Liver (tissue), 8 donors: ENCODE measurements at regions not wholly inside any gene's neighbourhood (a gene's known extent, or its start where the extent isn't known, plus 50 kb on each side); places are given as distances from the start of the nearest gene placed in this dataset.

ENCODE experiments used
- DNase-seq: peaks from one replicate; pipeline ENCODE4 v3.0.0-alpha.2; 2017; ENCODE audit warnings: low spot score
- H3K27ac ChIP-seq, 2 donors: one replicate each; pipeline ENCODE4 v1.7.0; 2013; ENCODE audit warnings: inconsistent platforms in 2 of 2, low read length in 2 of 2, control low read depth in 1 of 2, low read depth in 1 of 2, mild to moderate bottlenecking in 1 of 2
- H3K27me3 ChIP-seq, 4 donors: one replicate each; pipeline versions ENCODE4 v1.6.1 to v1.7.0; 2013; ENCODE audit warnings: low read length in 3 of 4, inconsistent platforms in 1 of 4, mild to moderate bottlenecking in 1 of 4, moderate library complexity in 1 of 4; ENCODE audit not compliant: control insufficient read depth in 4 of 4, insufficient read depth in 4 of 4
- H3K36me3 ChIP-seq, 4 donors: one replicate each; pipeline versions ENCODE4 v1.6.1 to v1.7.0; 2013; ENCODE audit warnings: low read length in 3 of 4, mild to moderate bottlenecking in 3 of 4, low read depth in 1 of 4, moderate library complexity in 1 of 4; ENCODE audit not compliant: control insufficient read depth in 4 of 4, insufficient read depth in 3 of 4
- H3K4me1 ChIP-seq, 4 donors: one replicate each; pipeline versions ENCODE4 v1.6.1 to v1.7.0; 2013; ENCODE audit warnings: low read length in 3 of 4, mild to moderate bottlenecking in 3 of 4, moderate library complexity in 1 of 4; ENCODE audit not compliant: control insufficient read depth in 4 of 4, insufficient read depth in 4 of 4
- H3K4me3 ChIP-seq, 3 donors: one replicate each; pipeline versions ENCODE4 v1.6.1 to v1.7.0; 2013; ENCODE audit warnings: low read length in 3 of 3, control low read depth in 1 of 3, low read depth in 1 of 3, mild to moderate bottlenecking in 1 of 3
- H3K9ac ChIP-seq, 2 donors: one replicate each; pipeline ENCODE4 v1.7.0; 2013; ENCODE audit warnings: low read length in 2 of 2, mild to moderate bottlenecking in 2 of 2, moderate library complexity in 2 of 2, control low read depth in 1 of 2, low read depth in 1 of 2
- H3K9me3 ChIP-seq, 4 donors: one replicate each; pipeline versions ENCODE4 v1.6.1 to v1.7.0; 2013; ENCODE audit warnings: low read length in 3 of 4; ENCODE audit not compliant: control insufficient read depth in 4 of 4
- EGR1 ChIP-seq, 2 donors: IDR thresholded peaks; 2 replicates each; pipeline ENCODE4 v1.6.1; 2016 to 2018; ENCODE audit warnings: antibody characterized with exemption in 2 of 2, low read depth in 2 of 2
- GABPA ChIP-seq, 2 donors: IDR thresholded peaks in 1 of 2; conservative IDR thresholded peaks in 1 of 2; 2 replicates each; pipeline ENCODE4 v1.6.1; 2016; ENCODE audit warnings: antibody characterized with exemption in 2 of 2, mild to moderate bottlenecking in 1 of 2, moderate library complexity in 1 of 2
- HNF4A ChIP-seq, 2 donors: conservative IDR thresholded peaks; 2 replicates each; pipeline ENCODE4 v1.6.1; 2016; ENCODE audit warnings: antibody characterized with exemption in 2 of 2, mild to moderate bottlenecking in 2 of 2
- HNF4G ChIP-seq: IDR thresholded peaks from 2 replicates; pipeline ENCODE4 v1.6.1; 2016; ENCODE audit warnings: antibody characterized with exemption
- NR2F2 ChIP-seq: IDR thresholded peaks from 2 replicates; pipeline ENCODE4 v1.6.1; 2016; ENCODE audit warnings: antibody characterized with exemption
- RAD21 ChIP-seq, 2 donors: IDR thresholded peaks; 2 replicates each; pipeline ENCODE4 v1.6.1; 2016; ENCODE audit warnings: antibody characterized with exemption in 2 of 2, mild to moderate bottlenecking in 2 of 2
- SP1 ChIP-seq: IDR thresholded peaks from 2 replicates; pipeline ENCODE4 v1.6.1; 2018; ENCODE audit warnings: antibody characterized with exemption, mild to moderate bottlenecking
- TAF1 ChIP-seq: conservative IDR thresholded peaks from 2 replicates; pipeline ENCODE4 v1.6.1; 2016; ENCODE audit warnings: antibody characterized with exemption, mild to moderate bottlenecking
- YY1 ChIP-seq: IDR thresholded peaks from 2 replicates; pipeline ENCODE4 v1.6.1; 2016; ENCODE audit warnings: antibody characterized with exemption, mild to moderate bottlenecking
- WGBS: extraction: QIAGEN DNeasy Blood & Tissue Kit; methylation state at CpG from one replicate; pipeline ENCODE4 v1.1.7; 2013; 5-methylcytosine and 5-hydroxymethylcytosine counted together
- TF ChIP-seq, protein P1 (sequence below): fragments of 150-350 bp; IDR thresholded peaks from 2 replicates; pipeline ENCODE4 v1.5.1; 2017; ENCODE audit warnings: improper control_type of control experiment, low read depth, low read length; ENCODE audit not compliant: missing input control
- TF ChIP-seq, protein P2 (sequence below): IDR thresholded peaks from 2 replicates; pipeline ENCODE4 v1.6.1; 2016; ENCODE audit warnings: antibody characterized with exemption
- TF ChIP-seq, protein P3 (sequence below): IDR thresholded peaks from 2 replicates; pipeline ENCODE4 v1.6.1; 2016; ENCODE audit warnings: antibody characterized with exemption
- TF ChIP-seq, protein P4 (sequence below): IDR thresholded peaks from 2 replicates; pipeline ENCODE4 v1.6.1; 2016; ENCODE audit warnings: antibody characterized with exemption
- TF ChIP-seq, protein P5 (sequence below): IDR thresholded peaks from 2 replicates; pipeline ENCODE4 v1.6.1; 2016; ENCODE audit warnings: antibody characterized with exemption, mild to moderate bottlenecking
- donor health status: healthy.
- donor health status: healthy.
- donor health status: healthy.
- donor health status: healthy.
- donor health status: healthy.

DNA sequence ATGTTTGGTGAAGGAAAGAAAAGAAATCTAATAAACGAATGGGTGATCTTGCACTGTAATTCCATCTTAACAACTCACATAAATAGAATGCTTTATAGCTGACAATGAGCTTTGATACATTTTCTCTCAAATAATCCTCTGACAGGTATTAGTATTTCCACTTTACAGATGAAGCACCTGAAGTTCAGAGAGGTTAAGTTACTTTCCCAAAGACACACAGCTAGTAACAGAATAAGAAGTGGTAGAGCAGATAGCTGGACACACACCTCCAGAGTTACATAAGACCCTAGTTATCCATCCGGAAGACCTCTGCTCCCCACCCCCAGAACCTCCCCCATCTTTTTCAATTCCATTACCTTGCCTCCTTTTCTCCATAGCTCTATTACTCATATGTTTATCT lies 213.3 kb upstream of the ZC3H12A start:
- H3K9ac ChIP-seq = no peak overlapping the region
- TF ChIP-seq, protein P1, sequence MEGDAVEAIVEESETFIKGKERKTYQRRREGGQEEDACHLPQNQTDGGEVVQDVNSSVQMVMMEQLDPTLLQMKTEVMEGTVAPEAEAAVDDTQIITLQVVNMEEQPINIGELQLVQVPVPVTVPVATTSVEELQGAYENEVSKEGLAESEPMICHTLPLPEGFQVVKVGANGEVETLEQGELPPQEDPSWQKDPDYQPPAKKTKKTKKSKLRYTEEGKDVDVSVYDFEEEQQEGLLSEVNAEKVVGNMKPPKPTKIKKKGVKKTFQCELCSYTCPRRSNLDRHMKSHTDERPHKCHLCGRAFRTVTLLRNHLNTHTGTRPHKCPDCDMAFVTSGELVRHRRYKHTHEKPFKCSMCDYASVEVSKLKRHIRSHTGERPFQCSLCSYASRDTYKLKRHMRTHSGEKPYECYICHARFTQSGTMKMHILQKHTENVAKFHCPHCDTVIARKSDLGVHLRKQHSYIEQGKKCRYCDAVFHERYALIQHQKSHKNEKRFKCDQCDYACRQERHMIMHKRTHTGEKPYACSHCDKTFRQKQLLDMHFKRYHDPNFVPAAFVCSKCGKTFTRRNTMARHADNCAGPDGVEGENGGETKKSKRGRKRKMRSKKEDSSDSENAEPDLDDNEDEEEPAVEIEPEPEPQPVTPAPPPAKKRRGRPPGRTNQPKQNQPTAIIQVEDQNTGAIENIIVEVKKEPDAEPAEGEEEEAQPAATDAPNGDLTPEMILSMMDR = no peak
- H3K4me1 ChIP-seq = no peaks in the 10 kb centered on the region
- H3K9me3 ChIP-seq = peaks cover 0 to 4% (median 1%) of the 10 kb centered on the region in 4 donors
- H3K4me3 ChIP-seq = no peak overlapping the region
- H3K27ac ChIP-seq = no peak overlapping the region
- WGBS = 55% methylated on average over 2 of the region's 2 CpGs
- H3K36me3 ChIP-seq = no peaks in the 10 kb centered on the region
- no peak for DNase-seq
- H3K27me3 ChIP-seq = peaks cover 0 to 8% (median 4%) of the 10 kb centered on the region in 4 donors

DNA sequence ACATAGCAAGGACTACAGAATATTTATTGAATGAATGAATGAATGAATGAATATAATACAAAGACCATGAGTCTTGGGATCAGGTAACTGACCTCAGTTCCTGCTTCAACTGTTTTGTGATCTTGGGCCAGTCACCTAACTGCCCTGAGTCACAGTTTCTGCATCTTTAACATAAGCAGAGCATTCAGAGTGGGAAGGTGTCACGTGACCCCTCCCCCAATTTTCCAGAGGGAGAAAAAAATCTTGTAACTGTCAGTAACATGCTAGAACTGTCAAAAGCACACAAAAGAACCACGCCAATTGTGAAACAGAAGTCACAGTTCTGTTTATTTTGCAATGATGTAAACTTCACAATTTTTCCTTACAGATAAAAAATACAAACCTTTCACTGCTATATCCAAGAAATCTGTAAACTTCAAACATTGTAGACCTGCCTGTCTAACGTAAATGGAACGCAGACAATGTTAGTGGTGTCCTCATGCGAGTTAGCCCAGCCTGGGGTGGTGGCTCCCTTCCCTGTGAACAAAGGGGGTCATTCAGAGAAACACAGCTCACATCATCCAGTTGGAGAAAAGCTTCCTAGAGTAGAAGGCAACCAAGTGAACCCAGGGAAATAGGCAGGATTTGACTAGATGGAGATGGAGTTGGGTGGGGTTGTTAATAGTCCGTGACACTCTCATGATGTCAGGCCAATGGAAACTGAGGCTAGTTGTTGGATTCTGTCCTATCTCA lies 211.8 kb upstream of the ZC3H12A start:
- H3K27me3 ChIP-seq = peaks cover 0 to 4% (median 3%) of the 10 kb centered on the region in 4 donors
- TF ChIP-seq HNF4G (no peak), RAD21 (IDR thresholded peaks at IDR 0.05) (no peak), HNF4A (conservative IDR thresholded peaks at IDR 0.05) (no peak), EGR1 (IDR thresholded peaks at IDR 0.05; ENCODE audit: low read depth in 2 of 2) (no peak), YY1 (no peak), NR2F2 (no peak), SP1 (no peak), GABPA (IDR thresholded peaks at IDR 0.05 in 1 of 2, conservative IDR thresholded peaks at IDR 0.05 in 1 of 2) (no peak), TAF1 (no peak)
- TF ChIP-seq, protein P1 = no peak
- TF ChIP-seq, protein P2, sequence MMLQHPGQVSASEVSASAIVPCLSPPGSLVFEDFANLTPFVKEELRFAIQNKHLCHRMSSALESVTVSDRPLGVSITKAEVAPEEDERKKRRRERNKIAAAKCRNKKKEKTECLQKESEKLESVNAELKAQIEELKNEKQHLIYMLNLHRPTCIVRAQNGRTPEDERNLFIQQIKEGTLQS = no peak
- TF ChIP-seq, protein P3, sequence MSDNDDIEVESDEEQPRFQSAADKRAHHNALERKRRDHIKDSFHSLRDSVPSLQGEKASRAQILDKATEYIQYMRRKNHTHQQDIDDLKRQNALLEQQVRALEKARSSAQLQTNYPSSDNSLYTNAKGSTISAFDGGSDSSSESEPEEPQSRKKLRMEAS = no peak
- TF ChIP-seq, protein P4, sequence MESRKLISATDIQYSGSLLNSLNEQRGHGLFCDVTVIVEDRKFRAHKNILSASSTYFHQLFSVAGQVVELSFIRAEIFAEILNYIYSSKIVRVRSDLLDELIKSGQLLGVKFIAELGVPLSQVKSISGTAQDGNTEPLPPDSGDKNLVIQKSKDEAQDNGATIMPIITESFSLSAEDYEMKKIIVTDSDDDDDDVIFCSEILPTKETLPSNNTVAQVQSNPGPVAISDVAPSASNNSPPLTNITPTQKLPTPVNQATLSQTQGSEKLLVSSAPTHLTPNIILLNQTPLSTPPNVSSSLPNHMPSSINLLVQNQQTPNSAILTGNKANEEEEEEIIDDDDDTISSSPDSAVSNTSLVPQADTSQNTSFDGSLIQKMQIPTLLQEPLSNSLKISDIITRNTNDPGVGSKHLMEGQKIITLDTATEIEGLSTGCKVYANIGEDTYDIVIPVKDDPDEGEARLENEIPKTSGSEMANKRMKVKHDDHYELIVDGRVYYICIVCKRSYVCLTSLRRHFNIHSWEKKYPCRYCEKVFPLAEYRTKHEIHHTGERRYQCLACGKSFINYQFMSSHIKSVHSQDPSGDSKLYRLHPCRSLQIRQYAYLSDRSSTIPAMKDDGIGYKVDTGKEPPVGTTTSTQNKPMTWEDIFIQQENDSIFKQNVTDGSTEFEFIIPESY = no peak
- TF ChIP-seq, protein P5, sequence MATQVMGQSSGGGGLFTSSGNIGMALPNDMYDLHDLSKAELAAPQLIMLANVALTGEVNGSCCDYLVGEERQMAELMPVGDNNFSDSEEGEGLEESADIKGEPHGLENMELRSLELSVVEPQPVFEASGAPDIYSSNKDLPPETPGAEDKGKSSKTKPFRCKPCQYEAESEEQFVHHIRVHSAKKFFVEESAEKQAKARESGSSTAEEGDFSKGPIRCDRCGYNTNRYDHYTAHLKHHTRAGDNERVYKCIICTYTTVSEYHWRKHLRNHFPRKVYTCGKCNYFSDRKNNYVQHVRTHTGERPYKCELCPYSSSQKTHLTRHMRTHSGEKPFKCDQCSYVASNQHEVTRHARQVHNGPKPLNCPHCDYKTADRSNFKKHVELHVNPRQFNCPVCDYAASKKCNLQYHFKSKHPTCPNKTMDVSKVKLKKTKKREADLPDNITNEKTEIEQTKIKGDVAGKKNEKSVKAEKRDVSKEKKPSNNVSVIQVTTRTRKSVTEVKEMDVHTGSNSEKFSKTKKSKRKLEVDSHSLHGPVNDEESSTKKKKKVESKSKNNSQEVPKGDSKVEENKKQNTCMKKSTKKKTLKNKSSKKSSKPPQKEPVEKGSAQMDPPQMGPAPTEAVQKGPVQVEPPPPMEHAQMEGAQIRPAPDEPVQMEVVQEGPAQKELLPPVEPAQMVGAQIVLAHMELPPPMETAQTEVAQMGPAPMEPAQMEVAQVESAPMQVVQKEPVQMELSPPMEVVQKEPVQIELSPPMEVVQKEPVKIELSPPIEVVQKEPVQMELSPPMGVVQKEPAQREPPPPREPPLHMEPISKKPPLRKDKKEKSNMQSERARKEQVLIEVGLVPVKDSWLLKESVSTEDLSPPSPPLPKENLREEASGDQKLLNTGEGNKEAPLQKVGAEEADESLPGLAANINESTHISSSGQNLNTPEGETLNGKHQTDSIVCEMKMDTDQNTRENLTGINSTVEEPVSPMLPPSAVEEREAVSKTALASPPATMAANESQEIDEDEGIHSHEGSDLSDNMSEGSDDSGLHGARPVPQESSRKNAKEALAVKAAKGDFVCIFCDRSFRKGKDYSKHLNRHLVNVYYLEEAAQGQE = no peak
- no peak overlapping the region for H3K9ac ChIP-seq
- WGBS = 49% methylated on average over 6 of the region's 6 CpGs
- H3K4me3 ChIP-seq = no peak overlapping the region
- H3K4me1 ChIP-seq = no peaks in the 10 kb centered on the region
- DNase-seq = no peak
- H3K36me3 ChIP-seq = no peaks in the 10 kb centered on the region
- H3K9me3 ChIP-seq = peaks cover 0 to 4% (median 1%) of the 10 kb centered on the region in 4 donors
- no peak overlapping the region for H3K27ac ChIP-seq
